ENCODE measurements at regions not wholly inside any gene's neighbourhood (a gene's known extent, or its start where the extent isn't known, plus 50 kb on each side); places are given as distances from the start of the nearest gene placed in this dataset.
"Not testable (repeated sequence)": the region's sequence is repeated elsewhere in the genome, so short reads cannot be mapped to it uniquely, and the experiment has no call there.

DNA sequence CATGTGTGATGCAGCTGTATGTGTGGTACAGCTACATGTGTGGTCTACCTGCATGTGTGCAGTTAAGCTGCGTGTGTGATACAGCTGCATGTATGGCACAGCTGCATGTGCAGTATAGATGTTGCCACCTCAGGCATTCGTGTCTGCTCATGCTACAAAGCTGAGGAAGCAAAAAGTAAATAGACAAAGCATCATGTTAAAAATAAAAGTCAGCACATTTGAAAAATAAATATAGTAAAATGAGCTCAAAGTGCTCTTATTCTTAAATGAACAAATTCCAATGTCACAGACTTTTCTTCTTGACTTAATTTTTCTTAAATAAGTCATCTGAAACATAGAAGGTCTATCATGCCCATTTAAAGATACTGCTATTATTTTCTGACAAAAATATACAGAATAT is 519.3 kb upstream of the SOX11 start:
- H3K36me3 Mint-ChIP-seq: no peaks in the 10 kb centered on the region
- CTCF ChIA-PET: no interaction called here

DNA sequence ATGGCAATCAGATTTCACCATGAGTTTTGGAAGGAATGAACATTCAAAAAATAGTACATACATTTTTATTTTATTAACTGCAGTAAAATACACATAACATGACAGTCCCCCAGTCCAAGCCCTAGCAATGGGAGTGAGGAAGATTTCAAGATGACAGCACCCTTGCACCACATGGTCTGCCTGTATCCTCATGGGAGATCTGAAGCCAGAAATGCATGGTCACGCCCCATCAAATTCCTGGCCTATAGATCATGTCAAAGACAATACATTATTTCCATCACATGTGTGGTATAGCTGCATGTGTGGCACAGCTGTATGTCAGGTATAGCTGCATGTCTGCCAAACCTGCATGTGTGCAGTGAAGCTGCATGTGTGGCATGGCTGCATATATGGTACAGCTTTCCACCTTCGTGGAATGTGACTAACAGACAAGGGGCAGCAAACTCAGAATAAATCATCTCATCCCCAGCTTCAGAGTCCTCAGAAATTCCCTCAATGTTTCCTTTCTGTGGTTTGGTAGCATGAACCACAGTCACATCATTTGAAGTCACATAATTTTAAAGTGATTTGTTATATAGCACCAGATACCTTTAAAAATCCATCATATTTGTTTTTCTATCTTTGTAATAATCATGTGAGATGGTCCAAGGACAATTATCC is 518.2 kb upstream of the SOX11 start:
- Mint-ChIP-seq H3K9me3 (peaks cover 5% of the 10 kb centered on the region), H3K4me1 (no peaks in the 10 kb centered on the region), H3K4me3 (no peak overlapping the region), H3K27me3 (no peaks in the 10 kb centered on the region), H3K36me3 (no peaks in the 10 kb centered on the region), H3K27ac (no peak overlapping the region)
- CTCF ChIA-PET: no interaction called here
- DNase-seq: no peak

More for the DNA sequence above, 519.3 kb upstream of the SOX11 start:
- no peaks in the 10 kb centered on the region for H3K27me3 Mint-ChIP-seq
- H3K27ac Mint-ChIP-seq: no peak overlapping the region
- H3K4me3 Mint-ChIP-seq: no peak overlapping the region
- H3K4me1 Mint-ChIP-seq: no peaks in the 10 kb centered on the region
- no peak for DNase-seq
- peaks cover 9% of the 10 kb centered on the region for H3K9me3 Mint-ChIP-seq

DNA sequence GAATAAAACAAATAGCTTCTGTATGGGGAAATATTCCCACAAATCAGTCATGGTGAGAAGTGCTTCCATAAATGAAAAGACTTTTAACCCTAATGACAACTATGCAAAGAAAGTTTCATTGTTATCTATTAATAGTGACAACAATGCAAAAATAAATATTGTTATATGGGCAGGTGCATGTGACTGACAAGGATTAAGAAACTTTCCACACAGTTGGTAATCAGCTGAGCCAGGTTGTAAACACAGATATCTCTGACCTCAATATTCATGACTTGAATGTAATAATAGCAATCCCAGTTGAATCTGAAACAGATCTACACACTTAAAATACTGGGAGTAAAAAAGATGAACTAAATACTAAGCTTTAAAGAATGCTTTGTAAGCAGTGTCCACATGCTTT is 517.0 kb upstream of the SOX11 start:
- CTCF ChIA-PET: no interaction called here
- H3K36me3 Mint-ChIP-seq: no peaks in the 10 kb centered on the region
- DNase-seq: no peak
- H3K4me1 Mint-ChIP-seq: no peaks in the 10 kb centered on the region
- no peak overlapping the region for H3K4me3 Mint-ChIP-seq
- H3K27ac Mint-ChIP-seq: no peak overlapping the region
- H3K9me3 Mint-ChIP-seq: peaks cover 3% of the 10 kb centered on the region
- H3K27me3 Mint-ChIP-seq: no peaks in the 10 kb centered on the region

DNA sequence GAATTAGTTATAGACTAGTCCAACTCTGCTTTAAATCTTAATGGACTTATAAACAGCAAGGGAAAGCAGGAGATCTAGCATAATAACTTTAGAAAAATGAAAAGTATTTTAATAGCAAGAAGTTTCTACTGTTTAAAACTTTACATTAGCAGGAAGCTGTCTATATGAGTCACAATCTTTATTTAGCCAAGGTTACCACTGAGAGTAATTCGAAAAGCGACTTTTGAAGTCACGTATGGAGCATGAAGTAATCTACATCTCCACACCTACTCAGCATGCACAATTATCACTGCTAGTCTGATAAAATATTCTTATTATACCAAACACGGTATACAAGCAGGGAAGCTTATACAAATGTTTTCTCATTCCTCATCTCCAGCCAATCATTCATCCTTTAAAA is 515.4 kb upstream of the SOX11 start:
- no peaks in the 10 kb centered on the region for H3K27me3 Mint-ChIP-seq

DNA sequence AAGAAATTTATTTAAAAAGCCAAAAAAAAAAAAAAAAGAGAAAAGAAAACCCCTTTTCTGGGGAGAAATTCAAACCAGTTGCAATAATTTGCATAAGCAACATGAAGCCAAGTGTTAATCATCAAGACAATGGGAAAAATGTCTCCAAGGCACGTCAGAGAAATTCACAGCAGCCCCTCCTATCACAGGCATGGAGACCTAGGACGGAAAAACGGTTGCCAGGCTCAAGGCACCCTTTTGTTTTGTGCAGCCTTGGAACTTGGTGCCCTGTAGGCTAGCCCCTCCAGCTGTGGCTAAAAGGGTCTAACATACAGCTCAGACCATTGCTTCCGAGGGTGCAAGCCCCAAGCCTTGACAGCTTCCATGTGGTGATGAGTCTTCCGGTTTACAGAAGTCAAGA is 509.2 kb upstream of the SOX11 start:
- H3K9me3 Mint-ChIP-seq: peaks cover 18% of the 10 kb centered on the region
- H3K4me1 Mint-ChIP-seq: no peaks in the 10 kb centered on the region
- no peak for DNase-seq
- no peaks in the 10 kb centered on the region for H3K27me3 Mint-ChIP-seq
- H3K36me3 Mint-ChIP-seq: no peaks in the 10 kb centered on the region
- no peak overlapping the region for H3K4me3 Mint-ChIP-seq
- CTCF ChIA-PET: no interaction called here
- no peak overlapping the region for H3K27ac Mint-ChIP-seq

More for the DNA sequence above, 515.4 kb upstream of the SOX11 start:
- Mint-ChIP-seq H3K4me1 (no peaks in the 10 kb centered on the region), H3K27ac (no peak overlapping the region), H3K9me3 (peaks cover 5% of the 10 kb centered on the region), H3K4me3 (no peak overlapping the region), H3K36me3 (no peaks in the 10 kb centered on the region)
- CTCF ChIA-PET: no interaction called here
- DNase-seq: no peak

DNA sequence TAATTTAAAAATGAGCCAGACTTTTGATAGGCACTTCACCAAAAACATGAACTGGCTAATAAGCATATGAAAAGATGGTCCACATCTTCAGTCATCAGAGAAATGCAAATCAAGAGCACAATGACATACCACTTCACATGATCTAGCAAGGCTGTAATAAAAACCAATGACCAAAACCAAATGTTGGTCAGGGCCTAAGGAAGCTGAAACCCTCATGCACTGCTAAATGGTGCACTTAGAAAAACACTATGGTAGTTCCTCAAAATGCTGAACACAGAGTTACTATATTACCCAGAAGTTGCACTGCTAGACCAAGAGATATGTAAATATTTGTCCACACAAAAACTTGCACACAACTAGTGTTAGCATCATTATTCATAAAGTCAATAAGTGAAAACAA is 504.9 kb upstream of the SOX11 start:
- no peak overlapping the region for H3K27ac Mint-ChIP-seq
- H3K9me3 Mint-ChIP-seq: peaks cover 19% of the 10 kb centered on the region
- H3K4me1 Mint-ChIP-seq: no peaks in the 10 kb centered on the region
- no peak for DNase-seq
- no peaks in the 10 kb centered on the region for H3K36me3 Mint-ChIP-seq
- H3K27me3 Mint-ChIP-seq: no peaks in the 10 kb centered on the region
- H3K4me3 Mint-ChIP-seq: no peak overlapping the region
- CTCF ChIA-PET: no interaction called here

DNA sequence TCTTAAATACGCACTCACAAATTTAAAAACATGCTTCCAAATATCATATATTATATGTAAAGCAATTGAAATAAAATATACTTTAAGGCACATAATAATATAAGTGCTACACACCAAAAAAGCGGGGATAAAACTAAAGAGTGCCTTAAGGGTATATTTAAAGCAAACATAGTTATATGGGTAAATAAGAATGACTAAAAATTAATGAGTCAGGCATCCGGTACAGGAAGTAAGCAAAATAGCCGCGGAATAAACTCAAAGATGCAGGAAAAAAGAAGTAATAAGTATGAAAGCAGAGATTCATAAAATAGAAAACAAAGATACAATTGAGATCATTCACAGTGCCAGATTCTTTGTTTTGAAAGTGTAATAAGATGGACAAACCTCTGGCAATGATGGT is 503.5 kb upstream of the SOX11 start:
- peaks cover 16% of the 10 kb centered on the region for H3K9me3 Mint-ChIP-seq
- H3K4me1 Mint-ChIP-seq: no peaks in the 10 kb centered on the region
- CTCF ChIA-PET: no interaction called here
- no peaks in the 10 kb centered on the region for H3K27me3 Mint-ChIP-seq
- no peak overlapping the region for H3K4me3 Mint-ChIP-seq
- no peak overlapping the region for H3K27ac Mint-ChIP-seq
- no peaks in the 10 kb centered on the region for H3K36me3 Mint-ChIP-seq
- no peak for DNase-seq

DNA sequence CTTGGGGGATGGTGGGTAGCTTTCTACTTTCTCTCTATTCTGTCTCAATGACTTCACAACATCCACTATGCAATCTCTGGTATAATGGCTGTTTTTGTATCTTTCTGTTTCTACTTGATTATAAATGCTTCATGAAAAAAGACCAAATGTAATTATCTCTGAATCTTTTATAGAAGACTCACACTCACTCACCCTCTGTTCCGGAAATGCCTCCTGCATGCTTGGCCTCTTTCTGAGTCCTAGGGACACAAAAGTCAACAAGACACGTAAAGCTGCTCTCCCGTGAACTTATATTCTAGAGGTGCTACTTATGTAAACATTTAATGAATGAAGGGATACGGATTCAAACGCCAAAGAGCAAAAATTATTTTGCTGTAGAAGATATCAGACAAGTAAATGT is 502.2 kb upstream of the SOX11 start:
- H3K27ac Mint-ChIP-seq: no peak overlapping the region
- H3K4me3 Mint-ChIP-seq: no peak overlapping the region
- H3K27me3 Mint-ChIP-seq: no peaks in the 10 kb centered on the region
- H3K9me3 Mint-ChIP-seq: peaks cover 14% of the 10 kb centered on the region
- no peaks in the 10 kb centered on the region for H3K4me1 Mint-ChIP-seq
- DNase-seq: no peak
- no peaks in the 10 kb centered on the region for H3K36me3 Mint-ChIP-seq
- CTCF ChIA-PET: no interaction called here

DNA sequence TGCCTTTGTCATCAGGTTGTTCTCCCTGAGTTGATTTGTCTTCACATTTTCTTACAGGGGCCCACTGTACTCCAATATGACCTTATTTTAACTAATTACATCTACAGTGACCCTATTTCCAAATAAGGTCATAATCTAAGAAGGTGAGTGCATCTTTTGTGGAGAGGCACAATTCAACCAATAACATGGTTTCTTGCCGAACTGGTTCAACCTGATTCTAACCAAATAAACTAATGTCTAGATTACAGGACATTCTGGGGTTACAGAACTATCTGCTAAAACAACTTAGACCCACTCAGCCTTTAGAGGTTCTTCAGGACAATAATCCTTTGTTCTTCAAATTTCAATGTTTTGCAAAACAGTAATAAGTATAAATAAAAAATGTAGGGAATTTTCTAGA is 496.5 kb upstream of the SOX11 start:
- Mint-ChIP-seq H3K9me3 (peaks cover 13% of the 10 kb centered on the region), H3K36me3 (no peaks in the 10 kb centered on the region), H3K27me3 (no peaks in the 10 kb centered on the region), H3K4me1 (no peaks in the 10 kb centered on the region), H3K4me3 (no peak overlapping the region), H3K27ac (no peak overlapping the region)
- CTCF ChIA-PET: no interaction called here
- no peak for DNase-seq

DNA sequence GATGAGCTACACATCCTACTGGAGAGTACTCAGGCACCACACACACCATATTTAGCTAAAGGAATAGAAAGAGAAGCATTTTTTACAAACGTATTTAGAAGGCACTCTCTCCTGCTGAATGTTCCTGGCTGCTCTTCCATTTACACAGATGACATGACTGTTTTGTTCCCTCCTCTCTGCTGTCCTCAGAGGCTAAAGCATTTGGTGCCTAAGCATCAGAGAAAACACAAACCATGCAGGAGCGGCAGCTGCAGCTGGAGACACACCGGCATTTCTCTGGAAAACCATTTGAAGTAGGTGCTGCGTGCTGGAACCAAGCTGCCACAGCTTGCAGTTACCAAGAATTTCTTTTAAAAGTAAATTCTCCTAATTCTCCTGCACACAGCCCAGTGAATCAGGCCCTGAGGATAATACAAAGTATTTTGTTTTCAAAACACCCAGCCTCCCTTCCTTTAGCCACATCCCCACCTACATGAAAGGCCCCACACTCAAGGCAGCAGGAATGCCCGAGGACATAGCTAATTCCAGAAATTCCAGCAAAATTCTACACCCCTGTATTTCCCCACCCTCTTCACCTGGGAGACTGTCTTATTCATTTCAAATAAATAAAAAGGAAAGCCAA is 488.9 kb upstream of the SOX11 start:
- Mint-ChIP-seq H3K36me3 (no peaks in the 10 kb centered on the region), H3K4me3 (no peak overlapping the region), H3K4me1 (no peaks in the 10 kb centered on the region), H3K27me3 (no peaks in the 10 kb centered on the region), H3K27ac (no peak overlapping the region), H3K9me3 (peaks cover 26% of the 10 kb centered on the region)
- CTCF ChIA-PET: interaction anchor here (0.6 kb wide), 1 partner anchor 9 kb away, joined by 3 read pairs; no protein-coding TSS in a partner anchor
- no peak for DNase-seq

DNA sequence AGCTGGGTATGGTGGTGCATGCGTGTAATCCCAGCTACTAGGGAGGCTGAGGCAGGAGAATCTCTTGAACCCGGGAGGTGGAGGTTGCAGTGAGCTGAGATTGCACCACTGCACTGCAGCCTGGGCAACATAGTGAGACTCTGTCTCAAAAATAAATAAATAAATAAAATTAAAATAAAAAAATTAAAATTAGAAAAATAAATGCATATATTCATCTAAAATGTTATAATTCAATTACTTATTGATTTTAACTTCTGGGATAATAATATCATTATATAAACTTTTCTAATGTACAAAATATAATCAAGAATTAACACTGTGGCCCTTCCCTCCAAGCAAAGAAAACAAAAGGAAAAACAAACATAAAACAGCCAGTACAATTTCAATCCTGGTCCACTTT is 485.4 kb upstream of the SOX11 start:
- H3K36me3 Mint-ChIP-seq, DNase-seq, H3K4me3 Mint-ChIP-seq, H3K4me1 Mint-ChIP-seq, CTCF ChIA-PET, H3K27ac Mint-ChIP-seq, H3K27me3 Mint-ChIP-seq: not testable (repeated sequence)
- H3K9me3 Mint-ChIP-seq: peaks cover 10% of the 10 kb centered on the region

DNA sequence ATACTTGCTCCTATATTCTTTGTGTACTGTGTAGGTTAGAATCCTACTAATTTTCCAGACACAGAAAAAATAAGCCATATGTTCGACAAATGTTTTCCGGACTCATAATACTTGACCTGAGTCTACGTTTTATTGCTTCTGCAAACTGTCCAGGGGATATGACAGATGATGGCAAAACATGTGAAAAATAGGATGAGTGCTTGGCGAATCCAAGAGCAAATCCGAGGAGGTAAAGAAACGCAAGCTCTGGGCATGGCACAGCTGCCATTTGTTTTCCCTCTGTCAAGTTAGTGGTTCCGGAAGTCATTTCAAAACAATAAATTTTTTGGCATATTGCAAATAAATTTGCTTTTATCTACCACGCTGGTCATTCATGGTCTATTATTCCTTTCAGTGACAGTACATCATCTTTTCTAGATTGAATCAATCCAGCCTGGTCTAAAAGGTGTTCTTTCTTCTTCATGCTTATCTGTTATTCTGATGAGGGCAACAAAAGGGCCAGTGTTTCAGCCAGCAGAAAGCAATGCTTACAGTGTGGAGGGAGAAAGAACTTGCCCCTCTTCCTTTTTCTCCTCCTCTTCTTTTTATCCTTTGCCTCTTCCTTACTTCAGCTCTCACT is 476.1 kb upstream of the SOX11 start:
- no peaks in the 10 kb centered on the region for H3K36me3 Mint-ChIP-seq
- CTCF ChIA-PET: interaction anchor here (1.1 kb wide), 1 partner anchor 13 kb away, joined by 3 read pairs; no protein-coding TSS in a partner anchor
- H3K27me3 Mint-ChIP-seq: no peaks in the 10 kb centered on the region
- H3K9me3 Mint-ChIP-seq: peaks cover 8% of the 10 kb centered on the region
- no peak overlapping the region for H3K27ac Mint-ChIP-seq
- DNase-seq: no peak
- H3K4me1 Mint-ChIP-seq: no peaks in the 10 kb centered on the region
- H3K4me3 Mint-ChIP-seq: no peak overlapping the region

DNA sequence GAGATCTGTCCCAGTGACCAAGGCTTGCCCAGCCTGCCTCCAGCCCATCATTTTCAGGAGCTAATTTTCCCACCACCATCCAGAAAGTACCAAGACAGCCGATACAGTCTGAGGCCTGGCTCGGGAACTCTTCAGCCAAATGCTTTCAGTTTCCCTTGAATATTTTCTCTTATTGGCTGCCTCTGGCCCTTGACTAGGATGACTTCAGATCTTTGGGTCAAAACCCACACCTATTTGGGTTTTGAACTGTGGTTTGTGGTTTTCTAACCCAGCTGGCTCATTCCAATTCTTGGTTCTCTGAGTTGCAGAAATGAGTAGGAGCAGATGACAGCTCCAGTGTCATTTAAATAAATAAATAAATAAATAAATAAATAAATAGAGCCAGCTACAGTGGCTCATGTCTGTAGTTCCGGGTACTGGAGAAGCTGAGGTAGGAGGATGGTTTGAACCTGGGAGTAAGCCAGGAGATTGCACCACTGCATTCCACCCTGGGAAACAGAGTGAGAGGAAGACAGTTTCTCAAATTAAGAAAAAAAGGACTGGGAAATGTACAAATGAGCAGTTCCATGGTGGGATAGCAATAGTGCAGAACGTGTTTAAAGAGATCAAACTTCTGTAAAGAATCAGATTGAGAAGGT is 465.0 kb upstream of the SOX11 start:
- DNase-seq: no peak
- Mint-ChIP-seq H3K27me3 (no peaks in the 10 kb centered on the region), H3K4me3 (no peak overlapping the region), H3K27ac (no peak overlapping the region), H3K36me3 (no peaks in the 10 kb centered on the region), H3K4me1 (no peaks in the 10 kb centered on the region), H3K9me3 (peaks cover 15% of the 10 kb centered on the region)
- CTCF ChIA-PET: no interaction called here

DNA sequence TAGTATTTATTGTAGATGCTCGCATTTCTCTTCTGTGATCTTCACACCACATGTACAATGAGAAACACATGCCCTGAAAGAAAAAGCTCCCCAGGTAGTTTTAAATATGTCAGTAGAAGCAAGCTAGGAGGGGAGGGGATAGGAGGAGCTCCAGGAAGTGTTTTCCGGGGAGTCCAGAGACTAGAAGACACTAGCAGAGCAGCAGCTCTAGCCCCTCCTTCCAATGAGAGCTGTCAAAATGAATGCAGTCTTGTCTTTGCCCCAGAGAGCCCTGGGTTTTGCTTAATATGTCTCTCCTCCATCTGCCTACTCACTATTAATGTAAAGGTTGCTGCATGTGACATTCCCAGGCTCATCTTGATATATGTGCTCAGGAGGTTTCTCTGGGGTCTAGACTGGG is 462.6 kb upstream of the SOX11 start:
- DNase-seq: no peak
- Mint-ChIP-seq H3K9me3 (peaks cover 16% of the 10 kb centered on the region), H3K27ac (no peak overlapping the region), H3K4me3 (no peak overlapping the region), H3K36me3 (no peaks in the 10 kb centered on the region), H3K4me1 (no peaks in the 10 kb centered on the region), H3K27me3 (no peaks in the 10 kb centered on the region)
- CTCF ChIA-PET: interaction anchor here (1.0 kb wide), 1 partner anchor 13 kb away, joined by 3 read pairs; no protein-coding TSS in a partner anchor

DNA sequence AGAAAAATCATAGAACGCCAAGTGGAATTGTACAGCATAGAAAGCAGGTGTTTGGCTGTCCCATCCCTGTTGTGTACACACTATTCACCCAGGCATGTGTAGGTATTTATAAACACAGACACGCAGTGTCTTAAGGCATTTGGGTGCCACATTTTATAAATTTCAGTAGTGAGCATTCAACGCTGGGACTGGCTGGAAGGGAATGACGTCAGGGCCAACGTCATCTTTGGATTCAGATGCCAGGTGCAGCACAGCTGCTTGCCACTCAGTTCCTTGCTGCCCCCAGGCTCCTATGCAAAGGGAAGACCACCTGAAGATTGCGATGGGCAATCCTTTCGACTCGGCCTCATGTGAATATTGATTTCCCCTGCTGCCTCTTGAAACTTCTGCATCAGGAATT is 461.7 kb upstream of the SOX11 start:
- Mint-ChIP-seq H3K9me3 (peaks cover 18% of the 10 kb centered on the region), H3K27ac (no peak overlapping the region), H3K4me3 (no peak overlapping the region), H3K36me3 (no peaks in the 10 kb centered on the region), H3K27me3 (no peaks in the 10 kb centered on the region), H3K4me1 (no peaks in the 10 kb centered on the region)
- CTCF ChIA-PET: no interaction called here
- DNase-seq: no peak
